WTC11 (cell line): ENCODE measurements at regions not wholly inside any gene's neighbourhood (a gene's known extent, or its start where the extent isn't known, plus 50 kb on each side); places are given as distances from the start of the nearest gene placed in this dataset.

Experiments used
- ATAC-seq: fragments of 200-7000 bp; cut with Tn5 transposase; 2 replicates; pipeline ENCODE4 v1.10.0; 2021; ENCODE audit warnings: mild to moderate bottlenecking, moderate library complexity
- CTCF ChIA-PET: fragments of 300-600 bp; sonication (Branson Sonifier 250); formaldehyde crosslinking; loops from one replicate; lab custom pipeline; 2021; ENCODE audit warnings: antibody characterized with exemption; lab: Charles Lee
- POLR2A ChIA-PET: fragments of 350-600 bp; sonication (Branson Sonifier 250); formaldehyde crosslinking; loops from one replicate; lab custom pipeline; 2021; ENCODE audit warnings: antibody characterized with exemption; lab: Charles Lee
- DNase-seq: peaks from one replicate; pipeline ENCODE4 v3.0.0; 2021; ENCODE audit warnings: low spot score
- H3K27ac Mint-ChIP-seq: 2 replicates; pipeline ENCODE4 v1.8.0; 2021; ENCODE audit warnings: mixed read lengths
- H3K27me3 Mint-ChIP-seq: 2 replicates; pipeline ENCODE4 v1.8.0; 2021; ENCODE audit warnings: low read depth, mild to moderate bottlenecking, moderate library complexity, mixed read lengths
- H3K36me3 Mint-ChIP-seq: 2 replicates; pipeline ENCODE4 v1.8.0; 2021; ENCODE audit warnings: mixed read lengths
- H3K4me1 Mint-ChIP-seq: 2 replicates; pipeline ENCODE4 v1.8.0; 2022; ENCODE audit warnings: mixed read lengths
- H3K4me3 Mint-ChIP-seq: 2 replicates; pipeline ENCODE4 v1.8.0; 2021; ENCODE audit warnings: mild to moderate bottlenecking, moderate library complexity, mixed read lengths
- H3K9me3 Mint-ChIP-seq: 2 replicates; pipeline ENCODE4 v1.8.0; 2021; ENCODE audit warnings: mixed read lengths
- CDX4 ChIP-seq: fragments of 250-450 bp; sonication (Bioruptor Pico); IDR thresholded peaks from 2 replicates; pipeline ENCODE4 v1.9.0; 2021; ENCODE audit warnings: moderate library complexity, mild to moderate bottlenecking, inconsistent platforms, borderline replicate concordance
- CREM ChIP-seq: sonication (generic); formaldehyde crosslinking; IDR thresholded peaks from 2 replicates; pipeline ENCODE4 v1.8.1; 2022; ENCODE audit warnings: mild to moderate bottlenecking, missing genetic modification reagents, moderate library complexity
- CTCF ChIP-seq: fragments of 200-600 bp; IDR thresholded peaks from 2 replicates; pipeline ENCODE4 v1.8.0; 2022; ENCODE audit warnings: antibody characterized with exemption
- E2F4 ChIP-seq: sonication (generic); formaldehyde crosslinking; IDR thresholded peaks from 2 replicates; pipeline ENCODE4 v1.8.1; 2022; ENCODE audit warnings: low read depth, mild to moderate bottlenecking, moderate library complexity, missing genetic modification reagents, borderline replicate concordance
- ESRRA ChIP-seq: sonication (generic); formaldehyde crosslinking; IDR thresholded peaks from 2 replicates; pipeline ENCODE4 v1.8.1; 2022; ENCODE audit warnings: mild to moderate bottlenecking, missing genetic modification reagents, borderline replicate concordance
- NFYB ChIP-seq: sonication (generic); formaldehyde crosslinking; conservative IDR thresholded peaks from 2 replicates; pipeline ENCODE4 v1.8.0; 2022; ENCODE audit warnings: low read depth, missing genetic modification reagents
- NR3C1 ChIP-seq: sonication (generic); formaldehyde crosslinking; conservative IDR thresholded peaks from 2 replicates; pipeline ENCODE4 v1.8.1; 2023; ENCODE audit warnings: low read depth, mild to moderate bottlenecking, missing genetic modification reagents
- OVOL2 ChIP-seq: fragments of 250-450 bp; sonication (Bioruptor Pico); IDR thresholded peaks from 2 replicates; pipeline ENCODE4 v1.9.0; 2021; ENCODE audit warnings: mild to moderate bottlenecking, borderline replicate concordance
- PREB ChIP-seq: sonication (generic); formaldehyde crosslinking; IDR thresholded peaks from 2 replicates; pipeline ENCODE4 v1.8.1; 2022; ENCODE audit warnings: mild to moderate bottlenecking, missing genetic modification reagents, moderate library complexity, borderline replicate concordance
- RELA ChIP-seq: sonication (generic); formaldehyde crosslinking; IDR thresholded peaks from 2 replicates; pipeline ENCODE4 v1.8.1; 2022; ENCODE audit warnings: missing genetic modification reagents, mild to moderate bottlenecking, borderline replicate concordance
- ZMAT4 ChIP-seq: fragments of 250-450 bp; sonication (Bioruptor Pico); IDR thresholded peaks from 2 replicates; pipeline ENCODE4 v1.9.0; 2021; ENCODE audit warnings: mild to moderate bottlenecking
- ZNF219 ChIP-seq: sonication (generic); formaldehyde crosslinking; IDR thresholded peaks from 2 replicates; pipeline ENCODE4 v1.8.0; 2023; ENCODE audit warnings: missing genetic modification reagents, mild to moderate bottlenecking, borderline replicate concordance
- ZNF263 ChIP-seq: sonication (generic); formaldehyde crosslinking; IDR thresholded peaks from 2 replicates; pipeline ENCODE4 v1.8.1; 2022; ENCODE audit warnings: low read depth, mild to moderate bottlenecking, moderate library complexity, missing genetic modification reagents
- ZNF423 ChIP-seq: fragments of 250-450 bp; sonication (Bioruptor Pico); IDR thresholded peaks from 2 replicates; pipeline ENCODE4 v2.1.2; 2022; ENCODE audit warnings: mild to moderate bottlenecking, moderate library complexity
- ZNF512 ChIP-seq: sonication (generic); formaldehyde crosslinking; IDR thresholded peaks from 2 replicates; pipeline ENCODE4 v1.8.1; 2022; ENCODE audit warnings: missing genetic modification reagents, borderline replicate concordance

GRCh38 chr11:70885281-70886231 is 366.8 kb downstream of the SHANK2 start:
- Mint-ChIP-seq H3K9me3 (peaks cover 5% of the 10 kb centered on the region; the same call in 1 of the 2 replicates), H3K4me3 (no peak overlapping the region), H3K4me1 (peaks cover 19% of the 10 kb centered on the region), H3K27me3 (no peaks in the 10 kb centered on the region), H3K27ac (peak overlapping the region; percentile 74), H3K36me3 (peaks cover 21% of the 10 kb centered on the region)
- no peak for DNase-seq
- ChIA-PET POLR2A (no interaction called here), CTCF (no interaction called here)
- no peak for TF ChIP-seq ESRRA (CRISPR knock-in tag)
- ATAC-seq, result no peak

- Mint-ChIP-seq H3K4me3 (no peak overlapping the region), H3K36me3 (peaks cover 21% of the 10 kb centered on the region), H3K27me3 (no peaks in the 10 kb centered on the region), H3K9me3 (peaks cover 5% of the 10 kb centered on the region; the same call in 1 of the 2 replicates), H3K27ac (peak overlapping the region; percentile 65), H3K4me1 (peaks cover 19% of the 10 kb centered on the region)
- TF ChIP-seq ZNF512 (CRISPR knock-in tag), result no peak
- TF ChIP-seq CDX4 (CRISPR knock-in tag), result no peak
- no peak for TF ChIP-seq OVOL2 (CRISPR knock-in tag)
- no peak for TF ChIP-seq PREB (CRISPR knock-in tag)
- no peak for TF ChIP-seq CTCF
- no peak for TF ChIP-seq RELA
- TF ChIP-seq ZMAT4 (CRISPR knock-in tag), result no peak
- no peak for TF ChIP-seq CREM (CRISPR knock-in tag)
- TF ChIP-seq E2F4 (CRISPR knock-in tag), result no peak
- no peak for TF ChIP-seq ZNF263 (CRISPR knock-in tag)
- no peak for TF ChIP-seq ZNF423 (CRISPR knock-in tag)
- no peak for TF ChIP-seq NR3C1 (CRISPR knock-in tag)
- no peak for TF ChIP-seq NFYB
- TF ChIP-seq ZNF219 (CRISPR knock-in tag), result no peak
- POLR2A ChIA-PET, result no interaction called here
- DNase-seq (no peak), ATAC-seq (no peak)
- CTCF ChIA-PET, result no interaction called here
These were observed 366.1 kb downstream of the SHANK2 start for GRCh38 chr11:70886256-70886655.
